Vagina (tissue), 2 donors: ENCODE measurements at regions not wholly inside any gene's neighbourhood (a gene's known extent, or its start where the extent isn't known, plus 50 kb on each side); places are given as distances from the start of the nearest gene placed in this dataset.

Experiments used
- CTCF ChIP-seq, 3 experiments: fragments of 450-650 bp in 2 of 3; fragments of 200-600 bp in 1 of 3; sonication (generic) in 1 of 3; IDR thresholded peaks; one replicate each; pipeline ENCODE4 v1.5.1; 2017 to 2019; ENCODE audit warnings: antibody characterized with exemption in 3 of 3, mild to moderate bottlenecking in 2 of 3, moderate library complexity in 2 of 3
- POLR2A ChIP-seq, 2 donors: fragments of 450-650 bp; IDR thresholded peaks; one replicate each; pipeline ENCODE4 v1.6.1; 2017; ENCODE audit warnings: antibody characterized with exemption in 2 of 2, mild to moderate bottlenecking in 2 of 2, moderate library complexity in 2 of 2
- POLR2AphosphoS5 ChIP-seq, 2 donors: sonication (generic); formaldehyde crosslinking; IDR thresholded peaks; one replicate each; pipeline ENCODE4 v1.9.0; 2017; ENCODE audit warnings: antibody characterized with exemption in 2 of 2, mild to moderate bottlenecking in 2 of 2, low read depth in 1 of 2; ENCODE audit not compliant: insufficient read depth in 1 of 2

GRCh38 chr14:71203306-71203705 is 296.0 kb downstream of the PCNX1 start:
- TF ChIP-seq POLR2AphosphoS5 (IDR thresholded peaks at IDR 0.05; ENCODE audit: insufficient read depth in 1 of 2, low read depth in 1 of 2) (no peak), POLR2A (IDR thresholded peaks at IDR 0.05) (no peak), CTCF (IDR thresholded peaks at IDR 0.05) (no peak)
